ENCODE measurements at regions not wholly inside any gene's neighbourhood (a gene's known extent, or its start where the extent isn't known, plus 50 kb on each side); places are given as distances from the start of the nearest gene placed in this dataset.
"Not testable (repeated sequence)": the region's sequence is repeated elsewhere in the genome, so short reads cannot be mapped to it uniquely, and the experiment has no call there.

- DNase-seq, result no peak
These were observed 192.2 kb upstream of the AKR1E2 start for GRCh38 chr10:4633776-4634175.

GRCh38 chr10:4633186-4633585 lies 192.8 kb upstream of the AKR1E2 start:
- no peak for DNase-seq

- DNase-seq, result no peak
These were observed 193.2 kb upstream of the AKR1E2 start for GRCh38 chr10:4632757-4633156.

- no peak for DNase-seq
These were observed 199.1 kb upstream of the AKR1E2 start for GRCh38 chr10:4626919-4627318.

GRCh38 chr10:4623757-4624420 lies 202.1 kb upstream of the AKR1E2 start:
- DNase-seq, result no peak

GRCh38 chr10:4623200-4623599 lies 202.8 kb upstream of the AKR1E2 start:
- no peak for DNase-seq

- no peak for DNase-seq
These were observed 203.6 kb upstream of the AKR1E2 start for GRCh38 chr10:4622384-4622783.

- no peak for DNase-seq
These were observed 208.4 kb upstream of the AKR1E2 start for GRCh38 chr10:4617589-4617988.

- no peak for DNase-seq
These were observed 211.0 kb upstream of the AKR1E2 start for GRCh38 chr10:4615042-4615441.

- no peak for DNase-seq
These were observed 216.8 kb upstream of the AKR1E2 start for GRCh38 chr10:4609251-4609650.

- DNase-seq, result no peak
These were observed 218.3 kb upstream of the AKR1E2 start for GRCh38 chr10:4607681-4608080.

GRCh38 chr10:4606856-4607636 lies 219.0 kb upstream of the AKR1E2 start:
- DNase-seq, result no peak

- DNase-seq, result no peak
These were observed 223.1 kb upstream of the AKR1E2 start for GRCh38 chr10:4602764-4603491.

GRCh38 chr10:4599471-4599870 lies 226.5 kb upstream of the AKR1E2 start:
- DNase-seq, result no peak

GRCh38 chr10:4597898-4598297 lies 228.1 kb upstream of the AKR1E2 start:
- not testable (repeated sequence) for DNase-seq

- no peak for DNase-seq
These were observed 229.1 kb upstream of the AKR1E2 start for GRCh38 chr10:4596951-4597350.

GRCh38 chr10:4595719-4596319 lies 230.2 kb upstream of the AKR1E2 start:
- no peak for DNase-seq

- DNase-seq, result no peak
These were observed 235.2 kb upstream of the AKR1E2 start for GRCh38 chr10:4590807-4591206.

GRCh38 chr10:4588824-4589223 lies 237.2 kb upstream of the AKR1E2 start:
- DNase-seq, result no peak

GRCh38 chr10:4587466-4587865 lies 238.5 kb upstream of the AKR1E2 start:
- DNase-seq, result no peak

GRCh38 chr10:4586776-4587175 lies 239.2 kb upstream of the AKR1E2 start:
- DNase-seq, result no peak

GRCh38 chr10:4581929-4582328 lies 244.1 kb upstream of the AKR1E2 start:
- DNase-seq, result no peak

- DNase-seq, result no peak
These were observed 246.2 kb upstream of the AKR1E2 start for GRCh38 chr10:4579844-4580243.

- DNase-seq, result no peak
These were observed 249.8 kb upstream of the AKR1E2 start for GRCh38 chr10:4576206-4576605.

All from bone marrow (tissue), 2 donors.